ENCODE measurements at regions not wholly inside any gene's neighbourhood (a gene's known extent, or its start where the extent isn't known, plus 50 kb on each side); places are given as distances from the start of the nearest gene placed in this dataset.
A peak's percentile ranks its signal among the peaks of the same experiment; 100 is the strongest.
"Not testable (repeated sequence)": the region's sequence is repeated elsewhere in the genome, so short reads cannot be mapped to it uniquely, and the experiment has no call there.

- DNase-seq (ENCODE audit: low read depth) = no peak
Measured at GRCh38 chr13:58341318-58341717, 709.8 kb downstream of the PCDH17 start.

GRCh38 chr13:58343076-58343475 lies 711.5 kb downstream of the PCDH17 start:
- DNase-seq (ENCODE audit: low read depth) = peak; percentile 60

- DNase-seq (ENCODE audit: low read depth) = not testable (repeated sequence)
Measured at GRCh38 chr13:58352100-58352499, 720.6 kb downstream of the PCDH17 start.

GRCh38 chr13:58369936-58370335 lies 738.4 kb downstream of the PCDH17 start:
- no peak for DNase-seq (ENCODE audit: low read depth)

- DNase-seq (ENCODE audit: low read depth) = no peak
Measured at GRCh38 chr13:58376349-58376748, 744.8 kb downstream of the PCDH17 start.

- DNase-seq (ENCODE audit: low read depth) = no peak
Measured at GRCh38 chr13:58376775-58377174, 745.2 kb downstream of the PCDH17 start.

GRCh38 chr13:58379221-58379620 lies 747.7 kb downstream of the PCDH17 start:
- DNase-seq (ENCODE audit: low read depth) = no peak

GRCh38 chr13:58385336-58385735 lies 753.8 kb downstream of the PCDH17 start:
- not testable (repeated sequence) for DNase-seq (ENCODE audit: low read depth)

- no peak for DNase-seq (ENCODE audit: low read depth)
Measured at GRCh38 chr13:58397596-58398387, 766.2 kb downstream of the PCDH17 start.

- DNase-seq (ENCODE audit: low read depth) = no peak
Measured at GRCh38 chr13:58399263-58399662, 767.7 kb downstream of the PCDH17 start.

GRCh38 chr13:58406545-58406944 lies 775.0 kb downstream of the PCDH17 start:
- no peak for DNase-seq (ENCODE audit: low read depth)

- no peak for DNase-seq (ENCODE audit: low read depth)
Measured at GRCh38 chr13:58429917-58430316, 798.4 kb downstream of the PCDH17 start.

- DNase-seq (ENCODE audit: low read depth) = no peak
Measured at GRCh38 chr13:58434943-58435342, 803.4 kb downstream of the PCDH17 start.

GRCh38 chr13:58437427-58437826 lies 805.9 kb downstream of the PCDH17 start:
- no peak for DNase-seq (ENCODE audit: low read depth)

GRCh38 chr13:58446979-58447378 lies 815.4 kb downstream of the PCDH17 start:
- no peak for DNase-seq (ENCODE audit: low read depth)

- no peak for DNase-seq (ENCODE audit: low read depth)
Measured at GRCh38 chr13:58452123-58452623, 820.6 kb downstream of the PCDH17 start.

GRCh38 chr13:58455094-58455493 lies 823.5 kb downstream of the PCDH17 start:
- DNase-seq (ENCODE audit: low read depth) = no peak

GRCh38 chr13:58461217-58461616 lies 829.7 kb downstream of the PCDH17 start:
- DNase-seq (ENCODE audit: low read depth) = no peak

- DNase-seq (ENCODE audit: low read depth) = no peak
Measured at GRCh38 chr13:58463841-58464240, 832.3 kb downstream of the PCDH17 start.

GRCh38 chr13:58467176-58467575 lies 835.6 kb downstream of the PCDH17 start:
- DNase-seq (ENCODE audit: low read depth) = no peak

GRCh38 chr13:58472483-58472882 lies 840.9 kb downstream of the PCDH17 start:
- no peak for DNase-seq (ENCODE audit: low read depth)

GRCh38 chr13:58474581-58474980 lies 843.0 kb downstream of the PCDH17 start:
- no peak for DNase-seq (ENCODE audit: low read depth)

- DNase-seq (ENCODE audit: low read depth) = no peak
Measured at GRCh38 chr13:58476206-58476918, 844.8 kb downstream of the PCDH17 start.
